Neural cell (in vitro differentiated cells): ENCODE measurements at regions not wholly inside any gene's neighbourhood (a gene's known extent, or its start where the extent isn't known, plus 50 kb on each side); places are given as distances from the start of the nearest gene placed in this dataset.

Experiments used
- H2AFZ ChIP-seq: fragments of 200-600, 300-800 bp; sonication (generic), shearing (Covaris generic); 2 replicates; pipeline ENCODE4 v1.6.0; 2014; ENCODE audit warnings: low read depth, mild to moderate bottlenecking, antibody characterized with exemption, low read length, moderate library complexity
- H3F3A ChIP-seq: fragments of 200-600 bp; shearing (Covaris generic); 2 replicates; pipeline ENCODE4 v1.6.1; 2016; ENCODE audit warnings: mild to moderate bottlenecking, moderate library complexity, mixed read lengths, antibody characterized with exemption, low read length; ENCODE audit not compliant: insufficient read depth, poor library complexity, severe bottlenecking
- H3K27ac ChIP-seq: fragments of 200-600, 300-800 bp; sonication (generic), shearing (Covaris generic); 2 replicates; pipeline ENCODE4 v1.5.1; 2014; ENCODE audit warnings: mild to moderate bottlenecking, low read length, moderate library complexity
- H3K27me3 ChIP-seq: fragments of 300-800, 200-600 bp; sonication (generic), shearing (Covaris generic); 2 replicates; pipeline ENCODE4 v1.6.0; 2014; ENCODE audit warnings: mild to moderate bottlenecking, low read depth, low read length, moderate library complexity; ENCODE audit not compliant: insufficient read depth
- H3K36me3 ChIP-seq: fragments of 300-800, 200-600 bp; sonication (generic), shearing (Covaris generic); 2 replicates; pipeline ENCODE4 v1.5.1; 2014; ENCODE audit warnings: mild to moderate bottlenecking, antibody characterized with exemption, low read length, moderate library complexity; ENCODE audit not compliant: insufficient read depth
- H3K4me2 ChIP-seq: fragments of 300-800, 200-600 bp; sonication (generic), shearing (Covaris generic); 2 replicates; pipeline ENCODE4 v1.6.0; 2014; ENCODE audit warnings: mild to moderate bottlenecking, low read length
- H3K4me3 ChIP-seq: fragments of 300-800, 200-600 bp; sonication (generic), shearing (Covaris generic); 2 replicates; pipeline ENCODE4 v1.5.1; 2014; ENCODE audit warnings: mild to moderate bottlenecking, low read length, moderate library complexity
- H3K79me2 ChIP-seq: fragments of 200-600 bp; shearing (Covaris generic); replicated peaks from 2 replicates; pipeline ENCODE4 v1.6.0; 2014; ENCODE audit warnings: mild to moderate bottlenecking, low read length, moderate library complexity; ENCODE audit not compliant: insufficient read depth
- H3K9ac ChIP-seq: fragments of 300-800, 200-600 bp; sonication (generic), shearing (Covaris generic); 2 replicates; pipeline ENCODE4 v1.6.1; 2016; ENCODE audit warnings: mild to moderate bottlenecking, low read length, mixed read lengths
- H3K9me2 ChIP-seq: fragments of 200-600 bp; shearing (Covaris generic); 2 replicates; pipeline ENCODE4 v1.6.1; 2016; ENCODE audit warnings: mild to moderate bottlenecking, low read length, mixed read lengths; ENCODE audit not compliant: insufficient read depth
- H3K9me3 ChIP-seq: fragments of 200-600, 300-800 bp; sonication (generic), shearing (Covaris generic); 2 replicates; pipeline ENCODE4 v1.6.1; 2016; ENCODE audit warnings: mild to moderate bottlenecking, mixed run types, low read length, moderate library complexity, mixed read lengths
- H4K20me1 ChIP-seq: fragments of 200-600 bp; shearing (Covaris generic); 2 replicates; pipeline ENCODE4 v1.6.1; 2016; ENCODE audit warnings: mild to moderate bottlenecking, mixed run types; ENCODE audit not compliant: insufficient read depth
- CTCF ChIP-seq: fragments of 450-650 bp; IDR thresholded peaks from 2 replicates; pipeline ENCODE4 v1.5.1; 2014; ENCODE audit warnings: antibody characterized with exemption, mild to moderate bottlenecking, moderate library complexity; ENCODE audit not compliant: poor library complexity, severe bottlenecking
- EP300 ChIP-seq: fragments of 450-650 bp; conservative IDR thresholded peaks from 2 replicates; pipeline ENCODE4 v1.6.1; 2014; ENCODE audit warnings: antibody characterized with exemption, mild to moderate bottlenecking, moderate library complexity; ENCODE audit not compliant: poor library complexity, severe bottlenecking
- EZH2 ChIP-seq: fragments of 200-600, 300-800 bp; shearing (Covaris generic), sonication (generic); IDR thresholded peaks from 2 replicates; pipeline ENCODE4 v1.6.1; 2014; ENCODE audit warnings: antibody characterized with exemption, low read length, borderline replicate concordance, mild to moderate bottlenecking; ENCODE audit not compliant: insufficient read depth, poor library complexity, severe bottlenecking
- MXI1 ChIP-seq: fragments of 450-650 bp; conservative IDR thresholded peaks from 2 replicates; pipeline ENCODE4 v1.6.1; 2014; ENCODE audit warnings: antibody characterized with exemption, mild to moderate bottlenecking; ENCODE audit not compliant: poor library complexity, severe bottlenecking
- POLR2AphosphoS5 ChIP-seq: IDR thresholded peaks from 2 replicates; pipeline ENCODE4 v1.6.1; 2012
- RAD21 ChIP-seq: fragments of 450-650 bp; conservative IDR thresholded peaks from 2 replicates; pipeline ENCODE4 v1.6.1; 2014; ENCODE audit warnings: antibody characterized with exemption, mild to moderate bottlenecking, moderate library complexity
- SMC3 ChIP-seq: fragments of 450-650 bp; conservative IDR thresholded peaks from 2 replicates; pipeline ENCODE4 v1.6.1; 2014; ENCODE audit warnings: antibody characterized with exemption, mild to moderate bottlenecking, moderate library complexity; ENCODE audit not compliant: poor library complexity
- TAF1 ChIP-seq: IDR thresholded peaks from 2 replicates; pipeline ENCODE4 v1.6.1; 2012; ENCODE audit warnings: low read depth
- TF ChIP-seq, protein P1 (sequence below): IDR thresholded peaks from 2 replicates; pipeline ENCODE4 v1.6.1; 2012; ENCODE audit warnings: borderline replicate concordance

DNA sequence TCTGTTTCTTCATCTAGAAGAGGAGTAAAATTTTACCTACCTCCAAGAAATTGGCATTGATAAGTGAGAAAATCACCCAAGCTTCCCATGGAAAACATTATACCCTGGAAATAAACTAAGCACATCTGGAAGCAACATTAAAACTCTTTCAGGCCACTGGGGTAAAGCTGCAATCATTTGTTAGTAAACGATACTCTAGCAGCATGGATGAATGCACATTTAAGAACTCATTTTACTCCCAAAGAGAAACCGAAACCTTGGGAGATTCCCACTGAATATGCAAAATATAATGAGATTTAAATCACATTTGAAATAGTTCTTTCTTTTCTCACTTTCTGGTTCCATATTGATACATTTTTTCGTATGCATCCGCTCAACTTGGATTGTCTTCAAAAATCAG is 467.5 kb downstream of the EFNA5 start:
- Histone ChIP-seq H3K27me3 (no peaks in the 10 kb centered on the region), H3K4me2 (no peak overlapping the region), H3K36me3 (no peaks in the 10 kb centered on the region), H3K4me3 (no peak overlapping the region), H3K9ac (no peak overlapping the region), H2AFZ (no peak overlapping the region), H3K9me3 (no peaks in the 10 kb centered on the region), H3K27ac (no peak overlapping the region), H3K79me2 (no peaks in the 10 kb centered on the region), H3F3A (no peaks in the 10 kb centered on the region), H4K20me1 (no peaks in the 10 kb centered on the region), H3K9me2 (no peaks in the 10 kb centered on the region)
- no peak for TF ChIP-seq POLR2AphosphoS5
- TF ChIP-seq EP300: no peak
- TF ChIP-seq EZH2: no peak
- TF ChIP-seq SMC3: no peak
- no peak for TF ChIP-seq TAF1
- no peak for TF ChIP-seq MXI1
- TF ChIP-seq RAD21: no peak
- TF ChIP-seq CTCF: no peak
- TF ChIP-seq, protein P1, sequence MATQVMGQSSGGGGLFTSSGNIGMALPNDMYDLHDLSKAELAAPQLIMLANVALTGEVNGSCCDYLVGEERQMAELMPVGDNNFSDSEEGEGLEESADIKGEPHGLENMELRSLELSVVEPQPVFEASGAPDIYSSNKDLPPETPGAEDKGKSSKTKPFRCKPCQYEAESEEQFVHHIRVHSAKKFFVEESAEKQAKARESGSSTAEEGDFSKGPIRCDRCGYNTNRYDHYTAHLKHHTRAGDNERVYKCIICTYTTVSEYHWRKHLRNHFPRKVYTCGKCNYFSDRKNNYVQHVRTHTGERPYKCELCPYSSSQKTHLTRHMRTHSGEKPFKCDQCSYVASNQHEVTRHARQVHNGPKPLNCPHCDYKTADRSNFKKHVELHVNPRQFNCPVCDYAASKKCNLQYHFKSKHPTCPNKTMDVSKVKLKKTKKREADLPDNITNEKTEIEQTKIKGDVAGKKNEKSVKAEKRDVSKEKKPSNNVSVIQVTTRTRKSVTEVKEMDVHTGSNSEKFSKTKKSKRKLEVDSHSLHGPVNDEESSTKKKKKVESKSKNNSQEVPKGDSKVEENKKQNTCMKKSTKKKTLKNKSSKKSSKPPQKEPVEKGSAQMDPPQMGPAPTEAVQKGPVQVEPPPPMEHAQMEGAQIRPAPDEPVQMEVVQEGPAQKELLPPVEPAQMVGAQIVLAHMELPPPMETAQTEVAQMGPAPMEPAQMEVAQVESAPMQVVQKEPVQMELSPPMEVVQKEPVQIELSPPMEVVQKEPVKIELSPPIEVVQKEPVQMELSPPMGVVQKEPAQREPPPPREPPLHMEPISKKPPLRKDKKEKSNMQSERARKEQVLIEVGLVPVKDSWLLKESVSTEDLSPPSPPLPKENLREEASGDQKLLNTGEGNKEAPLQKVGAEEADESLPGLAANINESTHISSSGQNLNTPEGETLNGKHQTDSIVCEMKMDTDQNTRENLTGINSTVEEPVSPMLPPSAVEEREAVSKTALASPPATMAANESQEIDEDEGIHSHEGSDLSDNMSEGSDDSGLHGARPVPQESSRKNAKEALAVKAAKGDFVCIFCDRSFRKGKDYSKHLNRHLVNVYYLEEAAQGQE: no peak

- TF ChIP-seq CTCF (no peak), SMC3 (no peak), MXI1 (no peak), EZH2 (no peak), TAF1 (no peak), POLR2AphosphoS5 (no peak), RAD21 (no peak), EP300 (no peak)
- TF ChIP-seq, protein P1: no peak
- Histone ChIP-seq H3K4me3 (no peak overlapping the region), H2AFZ (no peak overlapping the region), H3K4me2 (no peak overlapping the region), H3K9ac (no peak overlapping the region), H3K79me2 (no peaks in the 10 kb centered on the region), H4K20me1 (no peaks in the 10 kb centered on the region), H3K27me3 (no peaks in the 10 kb centered on the region), H3K9me3 (no peaks in the 10 kb centered on the region), H3K36me3 (no peaks in the 10 kb centered on the region), H3K27ac (no peak overlapping the region), H3K9me2 (no peaks in the 10 kb centered on the region), H3F3A (no peaks in the 10 kb centered on the region)
Measured at GRCh38 chr5:107199756-107200155, 471.0 kb downstream of the EFNA5 start.
